Fibroblast of villous mesenchyme (primary cell): ENCODE measurements at regions not wholly inside any gene's neighbourhood (a gene's known extent, or its start where the extent isn't known, plus 50 kb on each side); places are given as distances from the start of the nearest gene placed in this dataset.

Source experiments
- DNase-seq: peaks from one replicate; pipeline ENCODE4 v3.0.0-alpha.2; 2010; ENCODE audit warnings: low read depth
- H3K4me3 ChIP-seq: 2 replicates; pipeline ENCODE4 v1.5.1; 2011; ENCODE audit warnings: low read depth, mild to moderate bottlenecking, low read length
- TF ChIP-seq, protein P1 (sequence below): IDR thresholded peaks from 2 replicates; pipeline ENCODE4 v1.5.1; 2012; ENCODE audit warnings: low read depth, mild to moderate bottlenecking, low read length; ENCODE audit not compliant: insufficient read depth

DNA sequence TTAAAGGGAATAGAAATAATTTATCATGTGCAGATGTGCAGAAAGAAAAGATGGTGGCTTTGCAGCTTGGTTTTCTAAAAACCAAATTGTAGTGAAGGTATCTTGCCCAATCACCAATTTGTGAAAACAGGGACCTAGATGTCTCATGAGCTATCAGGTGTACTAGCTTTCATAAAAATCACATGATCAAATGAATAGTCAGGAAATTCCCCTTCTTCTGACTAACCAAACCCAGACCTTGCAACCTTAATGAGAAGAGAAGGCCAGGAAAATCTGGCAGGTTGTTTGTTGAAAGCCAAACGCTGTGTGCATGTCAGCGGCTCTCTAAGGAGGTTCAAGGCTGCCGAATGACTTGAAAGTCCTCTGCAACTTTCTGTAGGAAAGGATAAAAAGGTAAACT is 304.4 kb upstream of the NRP1 start:
- no peak overlapping the region for H3K4me3 ChIP-seq
- TF ChIP-seq, protein P1, sequence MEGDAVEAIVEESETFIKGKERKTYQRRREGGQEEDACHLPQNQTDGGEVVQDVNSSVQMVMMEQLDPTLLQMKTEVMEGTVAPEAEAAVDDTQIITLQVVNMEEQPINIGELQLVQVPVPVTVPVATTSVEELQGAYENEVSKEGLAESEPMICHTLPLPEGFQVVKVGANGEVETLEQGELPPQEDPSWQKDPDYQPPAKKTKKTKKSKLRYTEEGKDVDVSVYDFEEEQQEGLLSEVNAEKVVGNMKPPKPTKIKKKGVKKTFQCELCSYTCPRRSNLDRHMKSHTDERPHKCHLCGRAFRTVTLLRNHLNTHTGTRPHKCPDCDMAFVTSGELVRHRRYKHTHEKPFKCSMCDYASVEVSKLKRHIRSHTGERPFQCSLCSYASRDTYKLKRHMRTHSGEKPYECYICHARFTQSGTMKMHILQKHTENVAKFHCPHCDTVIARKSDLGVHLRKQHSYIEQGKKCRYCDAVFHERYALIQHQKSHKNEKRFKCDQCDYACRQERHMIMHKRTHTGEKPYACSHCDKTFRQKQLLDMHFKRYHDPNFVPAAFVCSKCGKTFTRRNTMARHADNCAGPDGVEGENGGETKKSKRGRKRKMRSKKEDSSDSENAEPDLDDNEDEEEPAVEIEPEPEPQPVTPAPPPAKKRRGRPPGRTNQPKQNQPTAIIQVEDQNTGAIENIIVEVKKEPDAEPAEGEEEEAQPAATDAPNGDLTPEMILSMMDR, result no peak
- no peak for DNase-seq

DNA sequence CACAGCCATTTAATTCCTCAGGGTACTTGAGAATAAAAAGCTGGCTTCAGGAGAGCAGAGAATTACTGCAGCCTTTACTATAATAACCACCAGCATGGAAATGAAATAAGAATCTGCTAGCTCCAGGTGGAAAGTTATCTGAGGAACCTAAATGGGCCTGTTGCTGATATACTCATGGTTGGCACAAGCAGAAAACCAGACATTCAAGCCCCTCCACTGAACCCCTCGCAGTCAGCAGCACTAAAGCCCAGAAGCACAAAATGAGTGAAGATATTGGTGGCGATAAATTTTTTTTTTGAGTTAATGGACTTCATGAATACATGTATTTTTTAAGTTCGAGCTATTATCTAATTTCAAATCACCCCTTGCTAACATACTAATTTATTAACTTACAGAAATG is 303.9 kb upstream of the NRP1 start:
- TF ChIP-seq, protein P1, result no peak
- DNase-seq, result no peak
- no peak overlapping the region for H3K4me3 ChIP-seq

DNA sequence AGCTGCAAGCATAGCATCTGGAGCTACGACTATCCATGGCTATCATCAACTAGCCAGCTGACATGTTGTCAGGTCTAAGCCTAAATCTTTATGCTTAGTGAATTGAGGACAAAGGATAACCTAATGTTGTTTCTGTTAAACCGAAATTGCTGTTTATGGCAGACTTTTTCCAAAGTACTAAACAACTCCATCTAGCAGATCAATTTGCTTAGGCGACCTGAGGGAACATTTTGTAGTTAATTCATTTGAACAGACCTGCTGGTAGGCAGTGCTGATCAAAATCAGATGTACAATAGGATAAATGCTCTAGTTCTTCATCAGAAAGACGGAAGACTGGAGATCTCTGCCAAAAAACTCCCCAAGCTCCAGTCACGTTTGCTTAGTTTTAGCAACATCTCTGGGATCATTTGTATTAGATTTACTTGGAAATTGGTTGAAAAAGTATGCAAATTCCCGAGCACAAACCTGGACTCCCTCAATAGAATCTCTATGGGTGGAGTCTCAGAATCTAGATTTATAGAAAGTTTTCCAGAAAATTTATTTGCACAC is 301.6 kb upstream of the NRP1 start:
- DNase-seq, result no peak
- TF ChIP-seq, protein P1, result no peak
- no peak overlapping the region for H3K4me3 ChIP-seq

DNA sequence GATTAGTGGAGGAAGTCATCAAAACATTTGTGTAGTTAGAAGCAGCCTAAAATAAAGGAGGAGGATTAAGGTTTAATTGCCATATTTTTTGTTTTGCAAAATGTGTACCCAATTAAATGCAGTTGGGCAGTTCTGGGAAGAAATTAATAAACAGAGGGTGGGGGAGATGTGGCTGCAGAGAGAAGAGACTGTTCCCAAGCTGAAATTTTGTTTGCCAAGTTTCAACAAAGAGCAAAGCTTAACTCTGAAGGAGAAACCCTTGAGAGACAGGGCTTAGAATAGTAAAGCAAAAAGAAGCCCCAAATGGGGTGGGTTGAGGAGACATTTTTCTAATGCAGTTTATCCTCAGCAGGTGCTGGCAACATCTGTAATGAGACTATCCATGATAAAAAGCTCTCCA is 298.0 kb upstream of the NRP1 start:
- TF ChIP-seq, protein P1, result no peak
- H3K4me3 ChIP-seq, result no peak overlapping the region
- DNase-seq, result no peak

DNA sequence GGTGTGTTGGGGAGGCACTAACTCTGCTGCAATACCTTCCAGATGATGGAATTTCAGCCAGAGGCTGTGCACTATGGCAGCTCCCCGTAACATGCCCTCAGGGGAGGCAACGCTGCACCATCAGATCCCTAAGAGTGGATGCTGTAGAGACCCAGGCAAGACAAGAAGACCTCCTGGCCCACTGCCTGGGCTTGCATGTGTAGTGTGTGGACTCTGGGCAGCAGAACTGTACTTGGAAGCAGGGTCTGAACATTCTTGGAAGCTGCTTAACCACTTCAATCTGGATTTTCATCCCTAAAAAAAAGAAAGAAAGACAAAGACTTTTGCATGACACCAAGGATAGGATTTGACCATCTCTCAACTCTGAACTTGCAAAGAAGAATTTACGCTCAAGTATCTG is 297.5 kb upstream of the NRP1 start:
- H3K4me3 ChIP-seq, result no peak overlapping the region
- TF ChIP-seq, protein P1, result no peak
- no peak for DNase-seq

DNA sequence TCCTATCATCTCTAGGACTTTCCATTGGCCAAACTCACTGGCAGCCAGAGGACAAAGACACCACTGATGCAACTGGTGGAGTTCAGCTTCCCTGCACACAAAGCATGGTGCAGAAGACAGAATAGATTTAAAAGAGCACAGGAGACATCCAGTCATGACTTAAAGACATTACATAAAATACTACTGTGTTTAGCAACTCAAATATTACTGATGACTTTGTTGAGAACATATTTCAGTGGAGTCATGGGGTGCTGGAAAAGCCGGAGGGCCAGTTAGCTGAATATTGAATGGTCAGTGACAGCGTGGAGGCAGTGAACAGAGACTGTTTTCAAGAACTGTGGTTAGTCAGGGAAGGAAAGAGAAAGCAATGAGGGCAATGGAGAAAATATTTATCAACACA is 296.3 kb upstream of the NRP1 start:
- H3K4me3 ChIP-seq, result no peak overlapping the region
- DNase-seq, result no peak
- TF ChIP-seq, protein P1, result no peak

DNA sequence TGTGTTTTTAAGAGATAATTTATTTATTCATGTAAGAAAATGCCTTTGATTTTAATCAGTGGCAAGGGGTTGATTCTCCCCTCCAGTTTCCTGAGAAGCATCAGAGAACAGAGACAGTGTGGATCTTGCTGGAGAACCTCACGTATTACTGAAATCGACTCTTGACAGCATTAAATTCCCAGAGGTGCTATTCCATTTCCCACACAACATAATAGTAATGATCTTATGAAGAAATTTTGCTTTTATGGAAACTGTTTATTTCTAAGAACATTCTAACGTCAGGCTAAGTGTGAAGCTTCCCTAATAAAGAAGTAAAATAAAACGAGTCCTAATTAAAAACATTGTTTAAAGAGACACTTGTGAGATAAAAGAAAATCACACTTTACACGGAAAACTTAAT is 293.1 kb upstream of the NRP1 start:
- no peak for DNase-seq
- H3K4me3 ChIP-seq, result no peak overlapping the region
- TF ChIP-seq, protein P1, result no peak
